Thyroid gland (tissue), 4 donors: ENCODE measurements at regions not wholly inside any gene's neighbourhood (a gene's known extent, or its start where the extent isn't known, plus 50 kb on each side); places are given as distances from the start of the nearest gene placed in this dataset.

Source experiments
- DNase-seq, 2 donors: peaks; one replicate each; pipeline ENCODE4 v3.0.0-alpha.2; 2019
- H3K27ac ChIP-seq, 3 donors: fragments of 200-600 bp; sonication (generic); 1 replicate in 2 of 3; 2 replicates in 1 of 3; pipeline ENCODE4 v1.5.1; 2016 to 2019; ENCODE audit warnings: mild to moderate bottlenecking in 1 of 3, moderate library complexity in 1 of 3
- H3K27me3 ChIP-seq: fragments of 200-600 bp; sonication (generic); one replicate; pipeline ENCODE4 v1.5.1; 2019
- H3K36me3 ChIP-seq, 2 donors: fragments of 200-600 bp; sonication (generic); one replicate each; pipeline ENCODE4 v1.5.1; 2016 to 2019
- H3K4me1 ChIP-seq, 2 donors: fragments of 200-600 bp; sonication (generic); one replicate each; pipeline ENCODE4 v1.5.1; 2017 to 2019
- H3K4me3 ChIP-seq, 3 donors: fragments of 200-600 bp; sonication (generic); replicated peaks in 1 of 3; 1 replicate in 2 of 3; 2 replicates in 1 of 3; pipeline ENCODE4 v1.5.1; 2016; ENCODE audit warnings: mild to moderate bottlenecking in 1 of 3
- H3K9me3 ChIP-seq: fragments of 200-600 bp; sonication (generic); one replicate; pipeline ENCODE4 v1.5.1; 2017
- CTCF ChIP-seq, 6 experiments: fragments of 200-600 bp in 3 of 6; fragments of 450-650 bp in 3 of 6; sonication (generic) in 3 of 6; IDR thresholded peaks; one replicate each; pipeline ENCODE4 v1.5.1; 2016 to 2019; ENCODE audit warnings: antibody characterized with exemption in 6 of 6, mild to moderate bottlenecking in 2 of 6, inconsistent platforms in 1 of 6, moderate library complexity in 1 of 6
- POLR2A ChIP-seq, 2 donors: fragments of 450-650 bp; IDR thresholded peaks; one replicate each; pipeline ENCODE4 v1.6.1; 2017; ENCODE audit warnings: antibody characterized with exemption in 2 of 2, mild to moderate bottlenecking in 2 of 2, moderate library complexity in 1 of 2
- WGBS, 2 donors: methylation state at CpG; one replicate each; pipeline ENCODE4 v1.1.5; 2017; 5-methylcytosine and 5-hydroxymethylcytosine counted together
- intact Hi-C: fragments of 100-400 bp; cut with DNase I; formaldehyde crosslinking; loops from one replicate; pipeline ENCODE4 v1.15.1; 2023

GRCh38 chr20:50292591-50293283 is 102.1 kb downstream of the CEBPB start:
- peaks cover 35 to 36% of the 10 kb centered on the region in 2 donors for H3K4me1 ChIP-seq
- TF ChIP-seq CTCF (IDR thresholded peaks at IDR 0.05) (no peak), POLR2A (IDR thresholded peaks at IDR 0.05) (peak in 1 of 2 donors; percentile 58)
- H3K36me3 ChIP-seq: no peaks in the 10 kb centered on the region
- intact Hi-C loops: no loop called here
- peak overlapping the region; percentile 80 to 89 (median 85) for H3K27ac ChIP-seq
- H3K4me3 ChIP-seq: no peak overlapping the region
- H3K9me3 ChIP-seq: no peaks in the 10 kb centered on the region
- DNase-seq: peak; percentile 97
- no peaks in the 10 kb centered on the region for H3K27me3 ChIP-seq
- WGBS, 2 donors: 65 to 75% methylated on average over 12 to 16 of the region's 26 CpGs

- no peak for DNase-seq
- Histone ChIP-seq H3K36me3 (no peaks in the 10 kb centered on the region), H3K4me1 (peaks cover 35 to 36% of the 10 kb centered on the region in 2 donors), H3K9me3 (no peaks in the 10 kb centered on the region), H3K27me3 (no peaks in the 10 kb centered on the region), H3K27ac (peak overlapping the region; percentile 80 to 89 (median 85)), H3K4me3 (no peak overlapping the region)
- intact Hi-C loops: no loop called here
- TF ChIP-seq CTCF (IDR thresholded peaks at IDR 0.05): no peak
- no peak for TF ChIP-seq POLR2A (IDR thresholded peaks at IDR 0.05)
- 90 to 92% methylated on average over 9 to 14 of the region's 21 CpGs for WGBS, 2 donors
Measured at GRCh38 chr20:50293284-50294139, 102.9 kb downstream of the CEBPB start.

- WGBS, 2 donors: 89 to 95% methylated on average over 14 to 18 of the region's 18 CpGs
- DNase-seq: no peak
- intact Hi-C loops: no loop called here
- H3K27me3 ChIP-seq: no peaks in the 10 kb centered on the region
- no peaks in the 10 kb centered on the region for H3K9me3 ChIP-seq
- H3K36me3 ChIP-seq: no peaks in the 10 kb centered on the region
- H3K4me3 ChIP-seq: no peak overlapping the region
- peaks cover 35 to 36% of the 10 kb centered on the region in 2 donors for H3K4me1 ChIP-seq
- H3K27ac ChIP-seq: peak overlapping the region; percentile 80 to 89 (median 85)
- no peak for TF ChIP-seq POLR2A (IDR thresholded peaks at IDR 0.05)
- no peak for TF ChIP-seq CTCF (IDR thresholded peaks at IDR 0.05)
Measured at GRCh38 chr20:50294164-50295088, 103.8 kb downstream of the CEBPB start.

GRCh38 chr20:50295345-50295744 is 104.7 kb downstream of the CEBPB start:
- H3K4me1 ChIP-seq: peaks cover 35 to 36% of the 10 kb centered on the region in 2 donors
- H3K27me3 ChIP-seq: no peaks in the 10 kb centered on the region
- no peak overlapping the region for H3K4me3 ChIP-seq
- DNase-seq: no peak
- H3K36me3 ChIP-seq: no peaks in the 10 kb centered on the region
- TF ChIP-seq POLR2A (IDR thresholded peaks at IDR 0.05) (no peak), CTCF (IDR thresholded peaks at IDR 0.05) (no peak)
- no peaks in the 10 kb centered on the region for H3K9me3 ChIP-seq
- WGBS, 2 donors: 53 to 65% methylated on average over 5 of the region's 5 CpGs
- intact Hi-C loops: no loop called here
- H3K27ac ChIP-seq: peak overlapping the region; percentile 58 to 85 (median 80)
